ENCODE measurements at regions not wholly inside any gene's neighbourhood (a gene's known extent, or its start where the extent isn't known, plus 50 kb on each side); places are given as distances from the start of the nearest gene placed in this dataset.

GRCh38 chr5:103411711-103412110 lies 150.9 kb downstream of the NUDT12 start:
- TF ChIP-seq CTCF (IDR thresholded peaks at IDR 0.05; ENCODE audit: insufficient read depth, low read depth, low read length) (no peak), EZH2 (IDR thresholded peaks at IDR 0.05; ENCODE audit: insufficient read depth, low read length) (no peak)

All from astrocyte (in vitro differentiated cells and primary cell).